OCI-LY1 (cell line): ENCODE measurements at regions not wholly inside any gene's neighbourhood (a gene's known extent, or its start where the extent isn't known, plus 50 kb on each side); places are given as distances from the start of the nearest gene placed in this dataset.

Experiments
- EZH2 ChIP-seq: fragments of 200-600 bp; sonication (generic), shearing (Covaris generic); IDR thresholded peaks from 2 replicates; pipeline ENCODE4 v1.8.0; 2017; ENCODE audit warnings: borderline replicate concordance, mixed run types, mild to moderate bottlenecking, antibody characterized with exemption, low read length, moderate library complexity, mixed read lengths
- TF ChIP-seq, protein P1 (sequence below): fragments of 200-600 bp; sonication (generic), shearing (Covaris generic); IDR thresholded peaks from 2 replicates; pipeline ENCODE4 v1.5.1; 2017; ENCODE audit warnings: mild to moderate bottlenecking, antibody characterized with exemption, low read length, moderate library complexity, mixed read lengths

DNA sequence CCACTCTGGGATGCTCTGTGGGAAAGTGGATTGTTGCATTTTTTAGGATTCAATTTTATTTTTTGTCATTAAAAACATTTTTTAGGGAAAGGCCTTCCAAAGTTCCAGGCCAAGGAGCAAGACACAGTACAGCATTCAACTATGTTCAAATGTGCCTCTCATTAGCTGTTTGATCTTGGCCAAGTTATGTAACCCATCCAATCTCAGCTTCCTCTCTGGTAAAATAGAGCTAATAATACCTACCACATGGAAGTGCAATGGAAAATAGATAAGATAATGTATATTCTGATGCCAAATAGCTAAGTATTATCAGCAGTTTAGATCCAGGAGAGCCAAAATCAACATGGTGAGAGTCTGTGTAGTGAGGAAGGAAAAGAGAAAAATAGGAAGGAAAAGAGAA, 220.3 kb upstream of the SESN3 start:
- TF ChIP-seq, protein P1, sequence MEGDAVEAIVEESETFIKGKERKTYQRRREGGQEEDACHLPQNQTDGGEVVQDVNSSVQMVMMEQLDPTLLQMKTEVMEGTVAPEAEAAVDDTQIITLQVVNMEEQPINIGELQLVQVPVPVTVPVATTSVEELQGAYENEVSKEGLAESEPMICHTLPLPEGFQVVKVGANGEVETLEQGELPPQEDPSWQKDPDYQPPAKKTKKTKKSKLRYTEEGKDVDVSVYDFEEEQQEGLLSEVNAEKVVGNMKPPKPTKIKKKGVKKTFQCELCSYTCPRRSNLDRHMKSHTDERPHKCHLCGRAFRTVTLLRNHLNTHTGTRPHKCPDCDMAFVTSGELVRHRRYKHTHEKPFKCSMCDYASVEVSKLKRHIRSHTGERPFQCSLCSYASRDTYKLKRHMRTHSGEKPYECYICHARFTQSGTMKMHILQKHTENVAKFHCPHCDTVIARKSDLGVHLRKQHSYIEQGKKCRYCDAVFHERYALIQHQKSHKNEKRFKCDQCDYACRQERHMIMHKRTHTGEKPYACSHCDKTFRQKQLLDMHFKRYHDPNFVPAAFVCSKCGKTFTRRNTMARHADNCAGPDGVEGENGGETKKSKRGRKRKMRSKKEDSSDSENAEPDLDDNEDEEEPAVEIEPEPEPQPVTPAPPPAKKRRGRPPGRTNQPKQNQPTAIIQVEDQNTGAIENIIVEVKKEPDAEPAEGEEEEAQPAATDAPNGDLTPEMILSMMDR = no peak
- no peak for TF ChIP-seq EZH2
